Endothelial cell of umbilical vein (primary cell): ENCODE measurements at regions not wholly inside any gene's neighbourhood (a gene's known extent, or its start where the extent isn't known, plus 50 kb on each side); places are given as distances from the start of the nearest gene placed in this dataset.

Source experiments
- BruUV-seq: library from RNA; stranded (reverse); fragments of 400-500 nt; replicated peaks from 2 replicates; lab custom pipeline; 2021; lab: Mats Ljungman, UMichigan
- CTCF ChIA-PET: fragments of 300-600, 350-600 bp; sonication (Branson Sonifier 250); formaldehyde crosslinking; loops from one replicate; lab custom pipeline; 2021; ENCODE audit warnings: antibody characterized with exemption, inconsistent platforms; lab: Charles Lee
- POLR2A ChIA-PET: fragments of 300-600, 350-600 bp; sonication (Branson Sonifier 250); formaldehyde crosslinking; loops from one replicate; lab custom pipeline; 2021; ENCODE audit warnings: antibody characterized with exemption, inconsistent platforms; lab: Charles Lee
- DNase-seq: peaks from one replicate; pipeline ENCODE4 v3.0.0-alpha.2; 2011; ENCODE audit warnings: low read depth, low spot score
- FAIRE-seq: peaks from 2 replicates; lab custom pipeline; 2011; peaks lifted over from hg19 to GRCh38; lab: Jason Lieb, UNC
- H2AFZ ChIP-seq: 2 replicates; pipeline ENCODE4 v1.6.0; 2012; ENCODE audit warnings: low read depth, low read length, control low read depth, inconsistent platforms
- H3K27ac ChIP-seq: 2 replicates; pipeline ENCODE4 v1.5.1; 2011; ENCODE audit warnings: low read depth, mild to moderate bottlenecking, control low read depth, low read length, moderate library complexity; ENCODE audit not compliant: insufficient read depth
- H3K27me3 ChIP-seq, 2 experiments: 2 replicates each; pipeline versions ENCODE4 v1.6.0 to v1.6.1; 2011; ENCODE audit warnings: low read length in 2 of 2, mixed read lengths in 1 of 2; ENCODE audit not compliant: control insufficient read depth in 2 of 2, insufficient read depth in 2 of 2
- H3K36me3 ChIP-seq, 2 experiments: 2 replicates in 1 of 2; 3 replicates in 1 of 2; pipeline ENCODE4 v1.5.1; 2011; ENCODE audit warnings: low read length in 2 of 2, mild to moderate bottlenecking in 1 of 2, moderate library complexity in 1 of 2; ENCODE audit not compliant: control insufficient read depth in 2 of 2, insufficient read depth in 2 of 2; ENCODE audit errors: extremely low read depth in 1 of 2
- H3K4me1 ChIP-seq: 3 replicates; pipeline ENCODE4 v1.5.1; 2011; ENCODE audit warnings: mild to moderate bottlenecking, low read length; ENCODE audit not compliant: control insufficient read depth, insufficient read depth; ENCODE audit errors: extremely low read depth
- H3K4me2 ChIP-seq: 2 replicates; pipeline ENCODE4 v1.6.1; 2011; ENCODE audit warnings: low read length, control low read depth, mixed read lengths; ENCODE audit not compliant: insufficient read depth
- H3K4me3 ChIP-seq, 3 experiments: fragments of 200-600 bp in 1 of 3; sonication (generic), shearing (Covaris generic) in 1 of 3; replicated peaks in 1 of 3; 2 replicates each; pipeline ENCODE4 v1.5.1; 2011 to 2016; ENCODE audit warnings: control low read depth in 3 of 3, low read length in 3 of 3, mild to moderate bottlenecking in 2 of 3, inconsistent platforms in 1 of 3, low read depth in 1 of 3, moderate library complexity in 1 of 3; ENCODE audit not compliant: insufficient read depth in 1 of 3
- H3K79me2 ChIP-seq: 2 replicates; pipeline ENCODE4 v1.6.0; 2012; ENCODE audit warnings: low read length, inconsistent platforms; ENCODE audit not compliant: control insufficient read depth, insufficient read depth
- H3K9ac ChIP-seq: replicated peaks from 2 replicates; pipeline ENCODE3; 2011; ENCODE audit warnings: low read length, control low read depth; ENCODE audit not compliant: insufficient read depth; ENCODE audit errors: extremely low read depth
- H3K9me1 ChIP-seq: replicated peaks from 3 replicates; pipeline ENCODE4 v1.6.0; 2011; ENCODE audit warnings: mild to moderate bottlenecking, low read length; ENCODE audit not compliant: control insufficient read depth, insufficient read depth; ENCODE audit errors: extremely low read depth
- H3K9me3 ChIP-seq: replicated peaks from 2 replicates; pipeline ENCODE4 v1.5.1; 2012; ENCODE audit warnings: low read length, inconsistent platforms; ENCODE audit not compliant: control insufficient read depth, insufficient read depth
- H4K20me1 ChIP-seq: replicated peaks from 2 replicates; pipeline ENCODE3; 2011; ENCODE audit warnings: mild to moderate bottlenecking, low read length; ENCODE audit not compliant: control insufficient read depth, insufficient read depth; ENCODE audit errors: extremely low read depth
- EZH2 ChIP-seq: IDR thresholded peaks from 2 replicates; pipeline ENCODE4 v1.6.1; 2012; ENCODE audit warnings: borderline replicate concordance, low read depth, mild to moderate bottlenecking, moderate library complexity, low read length, inconsistent platforms; ENCODE audit not compliant: severe bottlenecking
- FOS ChIP-seq: IDR thresholded peaks from 2 replicates; pipeline ENCODE4 v1.6.1; 2011; ENCODE audit warnings: mild to moderate bottlenecking, low read length, moderate library complexity, borderline replicate concordance; ENCODE audit not compliant: insufficient read depth
- GATA2 ChIP-seq: IDR thresholded peaks from 2 replicates; pipeline ENCODE4 v1.7.0; 2011; ENCODE audit warnings: low read depth, mild to moderate bottlenecking, moderate library complexity, mixed read lengths, low read length; ENCODE audit not compliant: insufficient read length, insufficient read depth
- JUN ChIP-seq: IDR thresholded peaks from 2 replicates; pipeline ENCODE4 v1.6.1; 2011; ENCODE audit warnings: borderline replicate concordance, low read depth; ENCODE audit not compliant: insufficient read length, insufficient read depth
- MYC ChIP-seq: IDR thresholded peaks from one replicate; pipeline ENCODE4 v1.6.1; 2011; ENCODE audit warnings: mild to moderate bottlenecking, low read depth, low read length
- POLR2A ChIP-seq: IDR thresholded peaks from 2 replicates; pipeline ENCODE4 v1.6.1; 2012; ENCODE audit warnings: low read depth, mild to moderate bottlenecking, control low read depth, low read length
- POLR2AphosphoS5 ChIP-seq: IDR thresholded peaks from 2 replicates; pipeline ENCODE4 v1.6.1; 2012; ENCODE audit warnings: low read depth, mild to moderate bottlenecking, control low read depth, low read length, moderate library complexity; ENCODE audit not compliant: insufficient read depth
- dilution Hi-C: fragments of 300-500 bp; cut with MboI; formaldehyde crosslinking; loops from one replicate; pipeline ENCODE4 v1.15.0; 2019; ENCODE audit warnings: low sequenced_read_pairs; ENCODE audit not compliant: extremely low pct_ligation_motif_present
- intact Hi-C: fragments of 100-400 bp; cut with micrococcal nuclease; formaldehyde crosslinking; loops from one replicate; pipeline ENCODE4 v1.10.0; 2022
- TF ChIP-seq, protein P1 (sequence below), 2 donors: IDR thresholded peaks; 1 replicate in 1 of 2; 2 replicates in 1 of 2; pipeline ENCODE4 v1.5.1; 2011; ENCODE audit warnings: low read length in 2 of 2, mild to moderate bottlenecking in 2 of 2, moderate library complexity in 2 of 2, control low read depth in 1 of 2, inconsistent platforms in 1 of 2, low read depth in 1 of 2; ENCODE audit not compliant: insufficient read depth in 1 of 2; ENCODE audit errors: extremely low read depth in 1 of 2
- TF ChIP-seq, protein P2 (sequence below): IDR thresholded peaks from 2 replicates; pipeline ENCODE4 v1.6.1; 2011; ENCODE audit not compliant: insufficient read depth, insufficient read length

DNA sequence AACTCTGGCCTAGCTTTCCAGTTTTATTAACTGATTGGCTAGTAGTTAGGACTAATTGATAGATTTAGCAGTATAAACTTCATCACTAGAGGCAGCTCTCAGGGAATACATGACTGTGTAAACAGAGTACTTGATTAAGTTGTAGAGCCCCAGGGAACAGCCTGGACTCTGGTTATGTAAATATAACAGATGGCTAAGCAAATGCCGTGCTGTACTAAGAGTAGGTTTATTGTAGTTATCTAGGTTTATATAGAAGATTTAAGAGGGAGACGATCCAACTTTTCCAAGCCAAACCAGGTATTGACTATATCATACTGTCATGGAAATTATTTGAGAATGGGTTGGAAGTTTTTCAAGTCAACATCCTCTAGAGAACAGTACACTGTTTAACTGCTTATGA is 463.4 kb upstream of the GRID2 start:
- Histone ChIP-seq H3K79me2 (no peaks in the 10 kb centered on the region), H4K20me1 (no peaks in the 10 kb centered on the region), H3K4me1 (no peaks in the 10 kb centered on the region), H3K9me3 (no peaks in the 10 kb centered on the region), H2AFZ (no peak overlapping the region), H3K27ac (no peak overlapping the region), H3K9me1 (no peaks in the 10 kb centered on the region), H3K9ac (no peak overlapping the region), H3K36me3 (no peaks in the 10 kb centered on the region), H3K27me3 (no peaks in the 10 kb centered on the region), H3K4me3 (no peak overlapping the region), H3K4me2 (no peak overlapping the region)
- CTCF ChIA-PET = no interaction called here
- dilution Hi-C loops (no loop called here), intact Hi-C loops (no loop called here)
- BruUV-seq = no TSS peak
- TF ChIP-seq JUN (no peak), MYC (no peak), POLR2AphosphoS5 (no peak), FOS (no peak), GATA2 (no peak), EZH2 (no peak), POLR2A (no peak)
- TF ChIP-seq, protein P1, sequence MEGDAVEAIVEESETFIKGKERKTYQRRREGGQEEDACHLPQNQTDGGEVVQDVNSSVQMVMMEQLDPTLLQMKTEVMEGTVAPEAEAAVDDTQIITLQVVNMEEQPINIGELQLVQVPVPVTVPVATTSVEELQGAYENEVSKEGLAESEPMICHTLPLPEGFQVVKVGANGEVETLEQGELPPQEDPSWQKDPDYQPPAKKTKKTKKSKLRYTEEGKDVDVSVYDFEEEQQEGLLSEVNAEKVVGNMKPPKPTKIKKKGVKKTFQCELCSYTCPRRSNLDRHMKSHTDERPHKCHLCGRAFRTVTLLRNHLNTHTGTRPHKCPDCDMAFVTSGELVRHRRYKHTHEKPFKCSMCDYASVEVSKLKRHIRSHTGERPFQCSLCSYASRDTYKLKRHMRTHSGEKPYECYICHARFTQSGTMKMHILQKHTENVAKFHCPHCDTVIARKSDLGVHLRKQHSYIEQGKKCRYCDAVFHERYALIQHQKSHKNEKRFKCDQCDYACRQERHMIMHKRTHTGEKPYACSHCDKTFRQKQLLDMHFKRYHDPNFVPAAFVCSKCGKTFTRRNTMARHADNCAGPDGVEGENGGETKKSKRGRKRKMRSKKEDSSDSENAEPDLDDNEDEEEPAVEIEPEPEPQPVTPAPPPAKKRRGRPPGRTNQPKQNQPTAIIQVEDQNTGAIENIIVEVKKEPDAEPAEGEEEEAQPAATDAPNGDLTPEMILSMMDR (IDR thresholded peaks at IDR 0.05; ENCODE audit: extremely low read depth in 1 of 2, insufficient read depth in 1 of 2, low read depth in 1 of 2, low read length in 2 of 2) = no peak
- TF ChIP-seq, protein P2, sequence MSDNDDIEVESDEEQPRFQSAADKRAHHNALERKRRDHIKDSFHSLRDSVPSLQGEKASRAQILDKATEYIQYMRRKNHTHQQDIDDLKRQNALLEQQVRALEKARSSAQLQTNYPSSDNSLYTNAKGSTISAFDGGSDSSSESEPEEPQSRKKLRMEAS = no peak
- FAIRE-seq (no peak), DNase-seq (no peak)
- POLR2A ChIA-PET = no interaction called here
